Keratinocyte (primary cell): ENCODE measurements at regions not wholly inside any gene's neighbourhood (a gene's known extent, or its start where the extent isn't known, plus 50 kb on each side); places are given as distances from the start of the nearest gene placed in this dataset.

Source experiments
- DNase-seq: peaks from one replicate; pipeline ENCODE4 v3.0.0-alpha.2; 2011; ENCODE audit warnings: low read depth, missing footprints, low spot score
- FAIRE-seq: peaks from 2 replicates; lab custom pipeline; 2011; peaks lifted over from hg19 to GRCh38; lab: Jason Lieb, UNC
- H2AFZ ChIP-seq: 2 replicates; pipeline ENCODE4 v1.6.0; 2012; ENCODE audit warnings: low read length, control low read depth, inconsistent platforms; ENCODE audit not compliant: control insufficient read depth
- H3K27ac ChIP-seq: 2 replicates; pipeline ENCODE4 v1.5.1; 2011; ENCODE audit warnings: low read length; ENCODE audit not compliant: control insufficient read depth, insufficient read depth
- H3K27me3 ChIP-seq: 3 replicates; pipeline ENCODE4 v1.6.0; 2011; ENCODE audit warnings: low read length; ENCODE audit not compliant: control insufficient read depth, insufficient read depth; ENCODE audit errors: extremely low read depth
- H3K36me3 ChIP-seq, 2 experiments: 2 replicates in 1 of 2; 3 replicates in 1 of 2; pipeline ENCODE4 v1.5.1; 2011; ENCODE audit warnings: low read length in 2 of 2, mild to moderate bottlenecking in 1 of 2; ENCODE audit not compliant: control insufficient read depth in 2 of 2, insufficient read depth in 2 of 2; ENCODE audit errors: extremely low read depth in 1 of 2
- H3K4me1 ChIP-seq: 3 replicates; pipeline ENCODE4 v1.5.1; 2011; ENCODE audit warnings: low read length; ENCODE audit not compliant: control insufficient read depth, insufficient read depth; ENCODE audit errors: extremely low read depth
- H3K4me2 ChIP-seq: 3 replicates; pipeline ENCODE4 v1.6.0; 2011; ENCODE audit warnings: low read depth, low read length; ENCODE audit not compliant: control insufficient read depth, insufficient read depth; ENCODE audit errors: extremely low read depth
- H3K4me3 ChIP-seq, 3 experiments: fragments of 200-600 bp in 1 of 3; sonication (generic) in 1 of 3; 2 replicates in 2 of 3; 3 replicates in 1 of 3; pipeline ENCODE4 v1.5.1; 2011 to 2016; ENCODE audit warnings: low read length in 3 of 3, mild to moderate bottlenecking in 3 of 3, control low read depth in 2 of 3, inconsistent platforms in 1 of 3, low read depth in 1 of 3, mixed read lengths in 1 of 3, mixed run types in 1 of 3, moderate library complexity in 1 of 3; ENCODE audit not compliant: control insufficient read depth in 2 of 3, insufficient read depth in 2 of 3; ENCODE audit errors: extremely low read depth in 1 of 3
- H3K79me2 ChIP-seq: 2 replicates; pipeline ENCODE4 v1.6.0; 2012; ENCODE audit warnings: low read length; ENCODE audit not compliant: control insufficient read depth, insufficient read depth
- H3K9ac ChIP-seq: 3 replicates; pipeline ENCODE4 v1.6.0; 2011; ENCODE audit warnings: low read length; ENCODE audit not compliant: control insufficient read depth, insufficient read depth; ENCODE audit errors: extremely low read depth
- H3K9me1 ChIP-seq: 3 replicates; pipeline ENCODE4 v1.6.0; 2011; ENCODE audit warnings: low read length; ENCODE audit not compliant: control insufficient read depth, insufficient read depth; ENCODE audit errors: extremely low read depth
- H3K9me3 ChIP-seq: 2 replicates; pipeline ENCODE4 v1.5.1; 2012; ENCODE audit warnings: low read depth, low read length; ENCODE audit not compliant: control insufficient read depth
- H4K20me1 ChIP-seq: 3 replicates; pipeline ENCODE4 v1.6.0; 2011; ENCODE audit warnings: low read length; ENCODE audit not compliant: control insufficient read depth, insufficient read depth; ENCODE audit errors: extremely low read depth
- EZH2 ChIP-seq: IDR thresholded peaks from one replicate; pipeline ENCODE4 v1.6.1; 2012; ENCODE audit warnings: inconsistent platforms, mild to moderate bottlenecking, low read length, moderate library complexity
- dilution Hi-C: fragments of 300-500 bp; cut with MboI; formaldehyde crosslinking; loops from one replicate; pipeline ENCODE4 v1.7.0; 2020; ENCODE audit warnings: low sequenced_read_pairs; ENCODE audit not compliant: extremely low pct_ligation_motif_present
- TF ChIP-seq, protein P1 (sequence below), 3 experiments: IDR thresholded peaks in 1 of 3; conservative IDR thresholded peaks in 1 of 3; optimal IDR thresholded peaks in 1 of 3; 2 replicates in 2 of 3; 3 replicates in 1 of 3; pipeline versions ENCODE3 to v1.5.1; 2011; ENCODE audit warnings: low read length in 3 of 3, mild to moderate bottlenecking in 3 of 3, moderate library complexity in 2 of 3, control low read depth in 1 of 3, inconsistent platforms in 1 of 3; ENCODE audit not compliant: insufficient read depth in 2 of 3; ENCODE audit errors: extremely low read depth in 1 of 3

GRCh38 chr12:124375789-124376175 is 80.9 kb downstream of the RFLNA start:
- Histone ChIP-seq H3K9me1 (no peaks in the 10 kb centered on the region), H2AFZ (no peak overlapping the region), H3K4me2 (no peak overlapping the region), H3K9me3 (no peaks in the 10 kb centered on the region), H3K4me1 (peaks cover 8% of the 10 kb centered on the region), H3K79me2 (no peaks in the 10 kb centered on the region), H3K36me3 (peaks cover 25 to 47% of the 10 kb centered on the region in 2 experiments), H4K20me1 (peaks cover 1% of the 10 kb centered on the region), H3K4me3 (no peak overlapping the region), H3K9ac (no peak overlapping the region), H3K27me3 (no peaks in the 10 kb centered on the region), H3K27ac (no peak overlapping the region)
- no peak for TF ChIP-seq EZH2
- TF ChIP-seq, protein P1, sequence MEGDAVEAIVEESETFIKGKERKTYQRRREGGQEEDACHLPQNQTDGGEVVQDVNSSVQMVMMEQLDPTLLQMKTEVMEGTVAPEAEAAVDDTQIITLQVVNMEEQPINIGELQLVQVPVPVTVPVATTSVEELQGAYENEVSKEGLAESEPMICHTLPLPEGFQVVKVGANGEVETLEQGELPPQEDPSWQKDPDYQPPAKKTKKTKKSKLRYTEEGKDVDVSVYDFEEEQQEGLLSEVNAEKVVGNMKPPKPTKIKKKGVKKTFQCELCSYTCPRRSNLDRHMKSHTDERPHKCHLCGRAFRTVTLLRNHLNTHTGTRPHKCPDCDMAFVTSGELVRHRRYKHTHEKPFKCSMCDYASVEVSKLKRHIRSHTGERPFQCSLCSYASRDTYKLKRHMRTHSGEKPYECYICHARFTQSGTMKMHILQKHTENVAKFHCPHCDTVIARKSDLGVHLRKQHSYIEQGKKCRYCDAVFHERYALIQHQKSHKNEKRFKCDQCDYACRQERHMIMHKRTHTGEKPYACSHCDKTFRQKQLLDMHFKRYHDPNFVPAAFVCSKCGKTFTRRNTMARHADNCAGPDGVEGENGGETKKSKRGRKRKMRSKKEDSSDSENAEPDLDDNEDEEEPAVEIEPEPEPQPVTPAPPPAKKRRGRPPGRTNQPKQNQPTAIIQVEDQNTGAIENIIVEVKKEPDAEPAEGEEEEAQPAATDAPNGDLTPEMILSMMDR (optimal IDR thresholded peaks at IDR 0.05 in 1 of 3, IDR thresholded peaks at IDR 0.05 in 1 of 3, conservative IDR thresholded peaks at IDR 0.05 in 1 of 3; ENCODE audit: extremely low read depth in 1 of 3, insufficient read depth in 2 of 3, low read length in 3 of 3): no peak
- dilution Hi-C loops: no loop called here
- FAIRE-seq (no peak), DNase-seq (no peak)

DNA sequence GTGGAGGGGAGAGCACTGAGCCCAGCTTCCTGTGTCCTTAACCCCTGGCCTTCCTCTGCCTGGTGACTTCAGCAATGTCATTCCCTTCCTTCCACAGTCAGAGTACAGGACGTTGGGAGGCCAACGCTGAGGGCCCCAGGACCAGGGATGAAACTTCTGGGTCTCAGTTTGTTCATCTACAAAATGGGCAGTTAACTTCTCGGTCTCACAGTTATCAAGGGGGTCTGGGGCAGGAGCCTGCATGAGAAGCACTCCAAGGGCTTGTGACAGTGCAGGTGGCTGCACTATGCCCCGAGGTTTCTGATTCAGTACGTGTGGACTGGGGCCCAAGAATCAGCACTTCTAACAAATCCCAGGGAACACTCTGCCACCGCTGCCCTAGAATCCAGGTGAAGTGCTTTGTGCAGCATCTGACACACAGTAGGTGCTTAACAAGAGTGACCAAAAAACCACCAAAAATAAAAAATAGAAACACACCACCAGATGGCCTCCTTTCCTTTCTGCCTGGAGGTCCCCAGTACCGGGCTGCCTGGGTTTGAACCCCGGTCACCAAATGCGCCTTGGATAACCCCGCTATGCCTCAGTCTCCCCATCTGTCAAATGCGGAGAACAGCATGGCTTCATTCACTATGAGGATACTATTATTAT is 80.4 kb downstream of the RFLNA start:
- H3K27ac ChIP-seq: no peak overlapping the region
- H3K27me3 ChIP-seq: no peaks in the 10 kb centered on the region
- H3K4me3 ChIP-seq: no peak overlapping the region
- dilution Hi-C loops: no loop called here
- TF ChIP-seq EZH2: no peak
- TF ChIP-seq, protein P1 (optimal IDR thresholded peaks at IDR 0.05 in 1 of 3, IDR thresholded peaks at IDR 0.05 in 1 of 3, conservative IDR thresholded peaks at IDR 0.05 in 1 of 3; ENCODE audit: extremely low read depth in 1 of 3, insufficient read depth in 2 of 3, low read length in 3 of 3): no peak
- peaks cover 3% of the 10 kb centered on the region for H3K4me1 ChIP-seq
- no peaks in the 10 kb centered on the region for H3K9me3 ChIP-seq
- H3K4me2 ChIP-seq: no peak overlapping the region
- DNase-seq: no peak
- peaks cover 4% of the 10 kb centered on the region for H4K20me1 ChIP-seq
- H3K9ac ChIP-seq: no peak overlapping the region
- no peak overlapping the region for H2AFZ ChIP-seq
- no peak for FAIRE-seq
- H3K79me2 ChIP-seq: no peaks in the 10 kb centered on the region
- H3K9me1 ChIP-seq: no peaks in the 10 kb centered on the region
- peaks cover 22 to 50% of the 10 kb centered on the region in 2 experiments for H3K36me3 ChIP-seq
